Anterior cingulate cortex (tissue), 58 donors: ENCODE measurements at regions not wholly inside any gene's neighbourhood (a gene's known extent, or its start where the extent isn't known, plus 50 kb on each side); places are given as distances from the start of the nearest gene placed in this dataset.
"Not testable (repeated sequence)": the region's sequence is repeated elsewhere in the genome, so short reads cannot be mapped to it uniquely, and the experiment has no call there.

Source experiments
- DNase-seq, 58 donors: peaks; one replicate each; lab custom pipeline; 2025; lab: John Stamatoyannopoulos, UW

DNA sequence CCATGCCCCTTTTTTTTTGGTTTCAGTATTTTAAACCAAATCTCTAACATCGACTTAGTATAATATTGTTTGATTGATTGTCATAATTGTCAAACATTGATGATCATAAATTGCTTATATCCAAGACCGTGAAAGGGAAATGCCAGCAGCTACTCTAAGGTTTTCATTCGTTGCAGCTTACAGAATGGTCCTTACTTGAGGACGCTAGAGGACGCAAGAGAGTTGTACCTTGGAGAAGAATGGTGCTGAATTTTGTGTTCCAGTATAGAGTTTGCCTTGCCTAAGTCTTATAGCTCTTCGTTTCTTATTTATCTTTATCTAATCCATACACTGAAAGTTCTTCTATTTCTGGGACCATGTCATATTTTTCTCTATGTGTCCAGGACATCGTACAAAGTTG, 675.6 kb upstream of the DEFB115 start:
- DNase-seq, result peak in 1 of 58 donors; percentile 42

DNA sequence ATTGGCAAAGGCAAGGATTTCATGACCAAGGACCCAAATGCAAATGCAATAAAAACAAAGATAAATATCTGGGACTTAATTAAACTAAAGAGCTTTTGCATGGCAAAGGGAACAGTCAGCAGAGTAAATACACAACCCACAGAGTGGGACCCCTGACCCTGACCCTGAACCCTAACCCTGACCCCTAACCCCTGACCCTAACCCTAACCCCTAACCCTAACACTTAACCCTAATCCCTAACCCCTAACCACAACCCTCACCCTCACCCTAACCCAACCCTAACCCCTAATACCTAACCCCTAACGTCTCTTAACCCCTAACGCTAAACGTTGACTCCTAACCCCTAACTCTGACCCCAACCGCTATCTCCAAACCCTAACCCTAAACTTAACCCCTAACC, 673.1 kb upstream of the DEFB115 start:
- DNase-seq, result not testable (repeated sequence)

DNA sequence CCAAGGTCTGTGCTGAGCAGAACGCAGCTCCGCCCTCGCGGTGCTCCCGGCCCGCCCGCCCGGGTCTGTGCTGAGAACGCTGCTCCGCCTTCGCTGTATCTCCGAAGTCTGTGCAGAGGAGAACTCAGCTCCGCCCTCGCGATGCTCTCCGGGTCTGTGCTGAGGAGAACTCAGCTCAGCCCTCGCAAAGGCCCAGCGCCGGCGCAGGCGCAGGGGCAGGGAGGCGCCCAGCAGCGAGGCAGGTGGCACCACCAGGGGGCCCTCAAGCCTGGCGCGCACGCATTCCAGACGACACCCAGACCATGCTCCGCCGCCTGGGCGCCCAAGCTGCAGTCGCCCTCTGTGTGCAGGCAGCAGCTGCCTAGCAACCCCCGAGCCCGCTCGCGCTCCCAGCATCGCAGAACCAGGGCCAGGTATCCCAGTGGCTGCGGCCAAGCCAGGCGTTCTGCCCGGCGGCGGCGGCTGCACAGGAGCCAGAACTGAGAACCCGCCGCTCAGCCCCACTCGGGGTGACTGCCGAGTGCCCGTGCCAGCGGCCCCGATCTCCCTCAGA, 672.1 kb upstream of the DEFB115 start:
- DNase-seq, result peak in 48 of 58 donors; percentile 7 to 90 (median 61)

DNA sequence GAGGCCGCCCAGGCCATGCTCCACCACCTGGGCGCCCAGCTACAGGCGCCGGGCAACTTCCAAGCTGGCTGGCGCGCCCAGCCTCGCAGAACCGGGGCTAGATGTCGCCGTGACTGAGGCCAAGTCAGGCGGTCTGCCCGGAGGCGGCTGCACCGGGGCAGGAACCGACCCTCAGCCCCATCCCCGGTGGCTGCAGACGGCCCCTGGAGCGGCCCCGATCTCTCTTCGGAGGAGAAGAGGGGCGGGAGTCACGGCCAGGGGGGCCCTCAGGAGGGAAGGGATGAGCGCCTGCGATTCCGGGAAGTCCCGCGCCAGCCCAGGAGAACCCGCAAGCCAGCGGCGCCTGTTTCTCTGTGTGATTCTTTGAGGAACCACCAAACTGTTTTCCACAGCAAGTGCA, 671.3 kb upstream of the DEFB115 start:
- DNase-seq, result peak in 8 of 58 donors; percentile 4 to 30 (median 16)

DNA sequence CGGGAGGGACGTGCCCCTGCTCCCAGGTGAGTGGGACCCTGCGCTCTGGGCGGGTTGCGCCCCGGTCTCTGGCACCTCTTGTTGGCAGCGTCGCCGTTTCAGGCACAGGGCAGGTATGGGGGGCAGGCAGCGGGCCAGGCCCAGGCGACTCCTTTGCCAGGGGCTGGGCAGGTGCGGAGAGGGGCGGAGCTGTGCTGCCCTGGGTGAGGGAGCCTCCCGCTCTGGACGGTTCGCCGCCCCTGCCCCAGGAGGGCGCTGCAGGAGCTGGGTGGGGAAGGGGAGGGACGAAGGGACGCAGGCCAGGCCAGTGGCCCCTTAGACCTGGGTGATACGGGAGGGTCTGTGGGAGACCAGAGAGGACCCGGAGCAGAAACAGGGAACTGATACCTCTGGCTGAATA, 663.9 kb upstream of the DEFB115 start:
- DNase-seq, result no peak

DNA sequence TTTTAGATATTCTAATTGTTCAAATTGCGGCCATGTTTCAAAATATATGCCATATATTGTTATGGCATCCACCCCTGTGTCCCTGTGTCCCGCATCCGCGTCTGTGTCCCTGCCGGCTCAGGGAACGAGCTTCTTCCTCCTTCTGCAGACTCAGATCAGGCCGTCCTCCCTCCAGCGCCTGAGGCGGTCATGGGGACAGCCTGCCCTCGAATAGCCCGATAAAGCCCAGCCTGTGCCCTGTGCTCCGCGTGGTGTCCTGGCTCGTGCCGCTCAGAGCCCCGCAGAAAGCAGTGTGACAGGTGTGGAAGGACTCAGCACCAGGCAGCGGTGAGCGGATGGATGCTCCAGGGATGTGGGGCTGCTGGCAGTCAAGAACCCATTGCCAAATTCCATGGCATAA, 663.4 kb upstream of the DEFB115 start:
- no peak for DNase-seq

DNA sequence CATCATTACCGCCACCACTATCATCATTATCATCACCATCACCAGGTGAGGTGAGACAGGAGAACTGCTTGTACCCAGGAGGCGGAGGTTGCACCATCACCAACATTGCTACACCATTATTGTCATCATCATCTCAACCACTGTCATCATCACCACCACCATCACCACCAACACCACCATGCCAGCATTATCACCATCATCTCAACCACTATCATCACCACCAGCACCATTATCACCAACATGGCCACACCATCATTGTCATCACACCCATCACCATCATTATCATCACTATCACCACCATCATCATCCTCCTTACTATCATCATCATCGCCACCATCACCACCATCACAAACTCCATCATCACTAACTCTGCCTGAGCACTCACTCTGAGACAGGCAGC, 661.8 kb upstream of the DEFB115 start:
- no peak for DNase-seq

DNA sequence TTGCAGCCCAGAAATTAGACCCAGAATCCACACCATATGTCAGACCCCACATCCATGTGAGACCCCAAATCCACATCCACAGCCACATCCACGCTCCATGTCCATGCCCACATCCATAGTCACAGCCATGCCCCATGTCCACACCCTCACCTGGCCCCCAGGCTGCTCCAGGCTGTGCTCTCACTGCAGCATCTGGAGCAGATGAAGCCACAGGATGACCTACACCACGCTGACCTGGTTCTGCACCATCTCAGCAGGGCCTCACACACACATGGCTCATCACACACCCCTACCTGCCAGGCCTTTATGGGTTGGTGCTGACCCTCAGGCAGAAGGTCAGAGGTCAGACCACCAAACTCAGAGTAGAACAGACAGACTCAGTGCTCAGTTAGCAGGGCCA, 660.0 kb upstream of the DEFB115 start:
- not testable (repeated sequence) for DNase-seq

DNA sequence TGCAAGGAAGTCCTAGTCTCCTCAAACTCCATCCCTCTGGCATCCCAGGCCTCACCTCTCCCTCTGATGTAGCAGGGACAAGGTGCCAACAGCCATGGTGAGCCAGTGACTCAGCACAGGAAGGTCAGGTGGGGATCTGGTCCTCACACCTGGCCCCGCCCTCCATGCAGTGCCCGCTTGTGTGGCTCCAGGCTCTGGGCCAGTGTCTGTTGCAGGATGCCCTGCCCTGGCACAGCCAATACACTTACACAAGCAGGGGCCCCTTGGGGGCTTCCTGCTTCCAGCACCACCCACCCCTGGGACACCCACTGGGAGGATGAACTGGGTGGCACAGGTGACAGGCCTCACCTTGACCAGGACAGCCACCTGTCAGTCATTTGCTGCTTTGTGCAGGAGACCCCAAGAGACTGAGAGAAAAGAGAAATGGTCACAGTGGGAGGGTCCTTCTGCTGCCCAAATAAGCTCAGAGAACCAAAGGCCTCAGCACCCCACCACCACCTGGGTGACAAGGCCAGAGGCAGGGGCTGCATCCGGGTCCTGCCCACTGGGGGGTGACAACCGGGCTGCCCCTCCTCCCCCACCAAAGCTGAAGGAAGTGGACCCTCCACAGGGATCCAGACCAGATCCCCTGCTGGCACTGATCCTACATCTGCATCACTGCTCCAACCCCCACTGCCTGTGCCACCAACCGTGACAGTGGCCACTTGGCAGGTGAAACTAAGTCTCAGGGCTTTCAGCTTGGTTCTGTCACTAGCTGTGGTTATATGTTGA, 658.8 kb upstream of the DEFB115 start:
- no peak for DNase-seq

DNA sequence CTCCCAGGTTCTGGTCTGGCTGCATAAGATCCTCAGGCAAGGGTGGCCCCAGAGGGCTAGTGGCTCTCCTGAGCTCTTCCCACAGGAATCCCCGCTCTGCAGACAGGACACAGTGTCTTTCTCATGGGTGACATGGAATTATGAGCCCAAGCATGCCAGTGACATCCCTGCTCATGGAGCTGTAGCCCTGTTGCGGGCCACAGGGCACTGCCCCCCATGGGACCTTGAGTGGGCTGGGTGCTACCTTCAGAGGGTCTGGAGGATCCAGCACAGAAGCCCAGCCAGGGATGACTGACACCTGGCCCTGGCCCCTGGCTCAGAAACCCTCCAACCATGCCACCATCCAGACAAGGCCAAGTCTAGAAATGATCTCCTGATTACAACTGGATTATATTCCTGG, 657.5 kb upstream of the DEFB115 start:
- no peak for DNase-seq

DNA sequence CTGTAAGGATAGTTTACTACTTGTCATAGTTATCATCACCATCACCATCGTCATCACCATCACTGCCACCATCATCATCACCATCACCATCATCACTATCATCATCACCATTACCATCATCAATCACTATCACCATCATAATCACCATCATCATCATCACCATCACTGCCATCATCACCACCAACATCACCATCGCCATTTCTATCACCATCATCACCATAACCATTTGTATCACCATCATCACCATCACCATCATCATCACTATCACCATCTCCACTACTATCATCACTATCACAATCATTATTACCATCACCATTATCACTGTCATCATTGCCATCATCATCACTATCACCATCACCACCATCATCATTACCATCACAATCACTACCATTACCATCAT, 655.5 kb upstream of the DEFB115 start:
- no peak for DNase-seq

DNA sequence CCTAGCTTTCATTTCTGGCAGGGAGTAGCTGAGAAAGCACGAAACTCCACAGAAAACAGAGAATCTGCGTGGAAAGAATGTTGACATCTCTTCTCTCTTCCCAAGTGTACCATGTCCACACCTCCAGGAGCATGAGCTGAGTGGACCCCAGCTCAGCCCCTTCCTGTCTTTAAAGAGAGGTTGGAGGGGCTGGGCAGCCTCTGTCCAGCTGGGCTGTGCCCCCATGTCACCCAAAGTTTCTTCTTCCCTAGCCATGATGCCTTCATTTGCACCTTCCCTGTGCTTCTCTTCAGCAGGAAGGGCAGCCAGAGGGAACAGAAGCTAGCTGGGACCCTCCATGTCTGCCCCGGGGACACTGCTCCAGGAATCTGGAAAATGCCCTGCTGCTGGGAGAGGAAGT, 655.0 kb upstream of the DEFB115 start:
- no peak for DNase-seq

DNA sequence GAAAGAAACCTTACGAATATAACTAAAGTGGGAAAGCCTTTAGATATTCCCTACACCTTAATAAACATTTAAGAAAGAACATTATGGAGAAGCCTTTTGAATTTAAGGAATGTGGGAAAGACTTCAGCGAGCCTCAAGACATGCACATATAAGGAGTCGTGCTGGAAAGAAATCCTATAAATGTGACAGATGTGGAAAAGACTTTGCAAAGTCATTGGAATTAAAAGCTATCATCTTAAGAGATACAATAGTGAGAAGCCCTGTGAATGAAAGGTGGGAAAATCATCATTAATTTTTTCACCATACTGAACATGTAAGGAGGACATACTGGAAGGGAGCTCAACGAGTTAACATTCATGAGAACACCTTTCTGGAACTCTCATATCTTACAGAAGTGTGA, 650.5 kb upstream of the DEFB115 start:
- no peak for DNase-seq

DNA sequence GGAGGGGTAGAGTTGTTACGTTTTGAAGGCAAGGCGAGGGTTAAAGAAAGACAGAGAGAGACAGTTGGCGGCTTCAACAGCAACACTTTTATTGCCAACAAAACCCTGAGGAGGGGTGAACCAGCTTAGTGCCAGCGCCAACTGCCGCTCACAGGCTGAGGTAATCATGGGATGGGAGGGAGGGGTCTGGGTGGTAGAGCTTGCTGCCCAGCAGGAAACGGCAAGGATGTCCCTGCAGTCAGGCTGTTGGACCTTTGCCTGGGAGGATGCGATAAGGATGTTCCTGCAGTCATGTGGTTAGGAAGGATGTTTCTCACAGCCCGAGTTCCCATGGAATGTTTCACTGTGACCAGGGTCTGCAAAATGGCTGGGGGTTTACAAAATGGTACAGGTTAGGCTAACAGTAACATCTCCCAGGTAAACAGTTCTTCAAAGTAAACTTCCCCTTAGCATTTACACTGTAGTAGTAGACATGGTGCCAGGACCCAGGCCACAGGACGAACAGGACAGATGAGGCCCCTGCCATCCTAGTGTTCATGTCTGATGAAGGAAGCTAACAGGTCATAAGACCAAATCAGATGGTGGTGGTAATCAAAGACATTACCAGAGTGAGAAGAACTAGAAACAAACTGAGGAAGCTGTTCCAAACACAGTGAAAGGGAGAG, 647.3 kb upstream of the DEFB115 start:
- peak in 3 of 58 donors; percentile 4 to 46 (median 15) for DNase-seq

DNA sequence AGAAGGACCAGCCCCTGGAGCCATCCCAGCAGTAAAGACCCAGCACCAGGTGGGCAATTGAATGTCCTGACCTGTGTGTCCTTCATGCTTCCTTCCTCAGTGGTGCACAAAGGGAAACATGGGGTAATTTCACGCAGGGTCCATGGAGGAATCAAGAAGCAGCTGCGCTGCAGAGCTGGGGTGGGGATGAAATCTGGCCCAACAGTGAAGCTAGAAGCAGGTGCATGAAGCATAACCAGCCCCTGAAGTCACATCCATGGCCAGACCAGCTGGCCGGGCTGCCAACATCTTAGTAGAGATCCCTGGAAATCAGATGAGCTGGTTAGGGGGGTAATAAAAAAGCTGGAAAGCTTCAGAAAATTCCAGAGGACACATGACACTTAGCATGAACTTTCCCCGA, 646.7 kb upstream of the DEFB115 start:
- no peak for DNase-seq

DNA sequence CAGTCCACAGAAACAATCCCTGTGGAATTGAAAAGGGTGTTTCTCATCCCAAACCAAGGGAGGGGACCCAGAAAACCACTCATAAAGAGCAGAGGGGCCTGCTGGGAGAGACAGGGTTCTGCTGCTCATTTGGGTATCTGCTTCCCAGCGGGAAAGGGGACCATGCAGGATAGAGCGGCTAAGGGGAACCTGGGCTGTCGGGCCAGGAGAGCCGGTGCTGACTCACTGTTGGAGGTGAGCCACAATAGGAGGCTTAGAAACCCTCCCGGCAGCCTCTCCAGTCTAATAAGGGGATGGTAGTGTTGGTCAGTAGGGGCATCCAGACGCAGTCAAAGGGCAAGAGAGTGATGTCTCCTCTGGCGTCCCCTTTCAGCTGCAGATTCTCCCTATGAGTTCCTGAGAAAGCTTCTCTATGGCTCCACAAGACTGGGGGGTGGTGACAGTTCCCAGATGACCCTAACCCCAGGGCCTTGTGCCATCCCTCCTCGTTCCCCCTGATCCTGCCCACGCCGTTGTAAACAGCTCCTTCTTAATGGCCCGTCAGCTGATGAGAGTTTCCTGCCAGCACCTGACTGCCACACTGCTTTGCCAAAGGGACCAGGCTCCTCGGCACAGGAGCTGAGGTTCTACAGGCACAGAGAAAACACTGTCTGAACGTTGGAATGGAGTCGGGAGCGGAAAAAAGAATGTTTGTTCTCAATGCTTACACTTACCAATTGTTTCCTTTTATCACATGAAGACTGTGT, 646.1 kb upstream of the DEFB115 start:
- peak in 18 of 58 donors; percentile 3 to 47 (median 18) for DNase-seq

DNA sequence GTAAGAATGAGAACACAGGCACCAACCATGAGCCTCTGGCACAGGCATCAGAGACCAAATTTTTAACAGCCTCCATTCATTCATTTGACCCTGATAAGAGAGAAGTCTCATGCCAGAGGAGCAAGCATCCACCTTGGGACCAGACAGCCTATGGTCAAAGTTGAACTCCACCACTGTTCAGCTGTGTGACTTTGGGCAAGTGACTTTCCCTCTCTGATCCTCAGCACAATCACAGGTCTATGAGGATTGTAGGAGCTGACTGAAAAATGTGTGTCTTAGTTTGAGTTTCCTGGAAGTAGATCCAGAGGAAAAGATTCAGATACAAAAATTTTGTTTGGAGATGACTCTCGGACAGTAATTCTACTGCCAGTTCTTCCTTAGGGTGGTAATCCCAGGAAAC, 645.1 kb upstream of the DEFB115 start:
- DNase-seq, result no peak

DNA sequence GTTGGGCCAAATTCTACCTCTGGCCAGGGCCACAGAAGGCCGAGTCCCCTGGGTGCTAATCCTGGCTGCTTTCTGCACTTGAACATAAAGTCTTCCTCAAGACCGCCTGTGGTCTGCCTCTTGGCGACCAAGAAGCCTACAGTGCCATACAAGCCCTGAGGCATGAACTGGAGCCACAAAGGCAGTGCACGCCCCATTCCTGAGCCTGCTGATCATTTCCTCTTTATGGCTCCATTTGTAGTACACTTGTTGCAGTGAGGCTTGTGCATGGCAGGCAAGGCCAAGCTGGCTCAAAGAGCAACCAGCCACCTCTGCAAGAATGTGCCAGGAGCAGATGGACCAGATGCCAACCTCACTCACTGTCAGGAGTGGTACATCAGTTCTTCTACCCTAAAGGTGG, 636.1 kb upstream of the DEFB115 start:
- DNase-seq, result not testable (repeated sequence)

DNA sequence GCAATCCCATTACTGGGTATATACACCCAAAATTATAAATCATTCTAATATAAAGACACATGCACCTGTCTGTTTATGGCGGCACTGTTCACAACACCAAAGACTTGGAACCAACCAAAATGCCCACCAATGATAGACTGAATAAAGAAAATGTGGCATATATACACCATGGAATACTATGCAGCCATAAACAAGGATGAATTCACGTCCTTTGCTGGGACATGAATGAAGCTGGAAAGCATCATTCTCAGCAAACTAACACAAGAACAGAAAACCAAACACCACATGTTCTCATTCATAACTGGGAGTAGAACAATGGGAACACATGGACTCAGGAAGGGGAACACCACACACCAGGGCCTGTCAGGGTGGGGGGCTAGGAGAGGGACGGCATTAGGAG, 633.2 kb upstream of the DEFB115 start:
- DNase-seq, result not testable (repeated sequence)

DNA sequence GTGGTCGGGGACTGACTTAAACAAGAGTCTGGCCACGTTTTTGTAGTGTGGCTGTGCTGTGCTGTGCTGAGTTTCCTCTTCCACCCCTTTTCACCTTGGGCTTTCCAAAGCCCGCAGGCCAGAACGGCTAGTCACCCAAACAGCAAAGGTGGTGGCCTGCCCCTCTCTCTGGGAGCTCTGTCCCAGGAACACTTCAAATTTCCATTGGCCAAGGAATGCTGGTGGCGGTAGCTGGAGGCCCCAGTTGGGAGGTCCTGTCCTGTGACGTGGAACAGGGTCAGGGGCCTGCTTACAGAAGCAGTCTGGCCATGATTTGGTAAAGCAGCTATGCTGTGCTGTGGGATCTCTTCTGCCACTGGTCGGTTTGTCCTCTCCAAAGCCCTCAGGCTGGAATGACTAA, 628.1 kb upstream of the DEFB115 start:
- DNase-seq, result not testable (repeated sequence)

DNA sequence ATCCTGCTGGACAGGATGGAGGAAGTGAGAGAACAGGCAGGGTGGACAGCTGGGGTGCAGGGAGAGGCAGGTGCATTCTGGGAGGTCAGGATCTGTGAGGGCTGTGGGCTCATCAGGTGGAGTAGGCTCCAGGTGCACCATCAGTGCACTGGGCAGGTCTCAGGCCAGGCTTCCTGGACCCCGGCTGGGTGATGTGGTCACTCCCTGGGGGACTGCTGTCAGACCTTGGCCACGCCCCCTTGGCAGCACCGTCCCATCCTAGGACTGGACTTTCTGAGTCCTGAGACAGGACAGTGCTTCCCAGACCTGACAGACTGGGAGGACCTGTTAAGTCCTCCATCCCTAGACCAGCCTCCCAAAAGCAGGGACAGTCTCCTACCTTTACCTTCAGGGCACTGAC, 626.7 kb upstream of the DEFB115 start:
- no peak for DNase-seq
